ENCODE measurements at regions not wholly inside any gene's neighbourhood (a gene's known extent, or its start where the extent isn't known, plus 50 kb on each side); places are given as distances from the start of the nearest gene placed in this dataset.

- no peak overlapping the region for H3T11ph ChIP-seq (ENCODE audit: low read length)
- no peak overlapping the region for H3K27ac ChIP-seq (ENCODE audit: insufficient read length, low read depth, low read length)
- peaks cover 5% of the 10 kb centered on the region for H3K27me3 Mint-ChIP-seq (ENCODE audit: low read depth)
- no peak overlapping the region for H3K18ac ChIP-seq (ENCODE audit: insufficient read length, low read depth, low read length)
- H4K5ac ChIP-seq (ENCODE audit: insufficient read length, low read depth, low read length): no peak overlapping the region
- H3K79me2 ChIP-seq (ENCODE audit: insufficient read depth, low read length): no peaks in the 10 kb centered on the region
- peaks cover 7 to 9% of the 10 kb centered on the region in 2 experiments; a peak in 3 of 4 replicates for H3K4me1 Mint-ChIP-seq
- 0 out of 2 replicates have a peak, but pooled peaks cover 3% of the 10 kb centered on the region for H3K4me1 ChIP-seq (ENCODE audit: insufficient read depth, low read length)
- no peaks in the 10 kb centered on the region for H3K79me1 ChIP-seq (ENCODE audit: insufficient read depth, low read depth, low read length, poor library complexity, severe bottlenecking)
- no peak overlapping the region for H2BK15ac ChIP-seq (ENCODE audit: low read depth, low read length)
- H2AFZ ChIP-seq (ENCODE audit: low read length): no peak overlapping the region
- no peak overlapping the region for H3K4ac ChIP-seq (ENCODE audit: low read depth, low read length)
- no peaks in the 10 kb centered on the region for H3K9me3 Mint-ChIP-seq
- DNase-seq: peak; percentile 42
- H2BK120ac ChIP-seq (ENCODE audit: low read depth, low read length, poor library complexity, severe bottlenecking): no peak overlapping the region
- no peak overlapping the region for H3K4me2 ChIP-seq (ENCODE audit: insufficient read depth, insufficient read length, low read length)
- no peaks in the 10 kb centered on the region for H3K23me2 ChIP-seq (ENCODE audit: insufficient read length, low read depth, low read length, poor library complexity, severe bottlenecking)
- H3K4me3 Mint-ChIP-seq: no peak overlapping the region
- no peaks in the 10 kb centered on the region for H3K9me3 ChIP-seq (ENCODE audit: control insufficient read depth, low read depth, low read length)
- H3K23ac ChIP-seq (ENCODE audit: insufficient read length, low read depth, low read length): no peak overlapping the region
- no peak overlapping the region for H3K9ac ChIP-seq (ENCODE audit: extremely low read depth, insufficient read length, low read length)
- no peak overlapping the region for H2BK20ac ChIP-seq (ENCODE audit: low read depth, low read length, poor library complexity, severe bottlenecking)
- no peak overlapping the region for H3K27ac Mint-ChIP-seq
- no peaks in the 10 kb centered on the region for H3K27me3 ChIP-seq (ENCODE audit: insufficient read depth, low read length)
- H4K8ac ChIP-seq (replicated peaks; ENCODE audit: insufficient read length, low read depth, low read length): no peak overlapping the region
- peak; percentile 25; the same call in 2 of the 3 replicates for TF ChIP-seq CTCF (conservative IDR thresholded peaks at IDR 0.05)
- H2AK5ac ChIP-seq (ENCODE audit: insufficient read length, low read length): no peak overlapping the region
- H3K36me3 Mint-ChIP-seq (ENCODE audit: insufficient read depth in 1 of 3, low read depth in 3 of 3): no peaks in the 10 kb centered on the region
- no peak overlapping the region for H3K56ac ChIP-seq (ENCODE audit: insufficient read length, low read depth, low read length)
- no peaks in the 10 kb centered on the region for H4K20me1 ChIP-seq (ENCODE audit: control insufficient read depth, insufficient read depth, insufficient read length)
- WGBS (ENCODE audit: extremely low coverage, insufficient read length, low lambda C conversion rate): no CpG with 5 or more reads among the region's 6 CpGs
- no peak overlapping the region for H2BK12ac ChIP-seq (ENCODE audit: insufficient read length, low read depth, low read length)
- H4K91ac ChIP-seq (ENCODE audit: insufficient read length, low read depth, low read length): no peak overlapping the region
- H3K14ac ChIP-seq (ENCODE audit: insufficient read depth, low read length): no peak overlapping the region
- no peak overlapping the region for H2BK5ac ChIP-seq (ENCODE audit: insufficient read length, low read length)
Observed at GRCh38 chr13:27728271-27728670, 64.0 kb upstream of the GSX1 start.
